ENCODE measurements at regions not wholly inside any gene's neighbourhood (a gene's known extent, or its start where the extent isn't known, plus 50 kb on each side); places are given as distances from the start of the nearest gene placed in this dataset.

- TF ChIP-seq POLR2A (IDR thresholded peaks at IDR 0.05; ENCODE audit: low read depth, low read length) (no peak), SPI1 (IDR thresholded peaks at IDR 0.05; ENCODE audit: low read depth, low read length) (no peak), PAX5 (IDR thresholded peaks at IDR 0.05; ENCODE audit: insufficient read depth, low read length, severe bottlenecking) (no peak)
Measured at GRCh38 chr7:81482600-81483186, 287.2 kb downstream of the HGF start.
